ENCODE measurements at regions not wholly inside any gene's neighbourhood (a gene's known extent, or its start where the extent isn't known, plus 50 kb on each side); places are given as distances from the start of the nearest gene placed in this dataset.

DNA sequence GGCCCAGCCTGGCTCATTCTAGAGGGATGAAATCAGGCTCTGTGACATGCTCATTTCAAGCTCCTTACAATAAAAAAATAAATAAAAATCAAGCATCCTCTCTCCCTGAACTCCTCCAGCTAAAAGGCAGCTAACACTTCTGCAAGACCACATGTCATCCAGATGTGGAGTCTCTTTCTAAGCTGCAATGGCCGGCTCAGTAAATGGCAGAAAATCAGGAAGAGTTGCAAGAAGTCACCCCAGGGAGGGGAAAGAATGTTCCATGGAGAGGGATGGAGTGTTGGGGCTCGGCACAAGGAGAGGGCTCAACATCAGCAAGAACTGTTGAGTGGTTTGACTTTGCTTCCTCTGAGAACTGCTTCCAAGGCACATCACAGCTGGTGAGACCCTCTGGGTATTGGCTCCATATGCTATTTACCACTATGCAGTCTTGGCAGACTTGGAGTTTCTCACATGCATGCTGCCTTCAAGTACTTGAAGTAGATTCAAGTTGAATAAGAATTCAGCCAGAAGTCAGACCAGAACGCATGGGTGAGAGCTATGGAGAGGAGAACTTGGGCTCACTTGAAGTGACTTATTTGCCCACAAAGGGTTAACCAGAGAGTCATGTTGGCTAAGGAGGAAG lies 689.0 kb downstream of the NTRK3 start:
- no peak for TF ChIP-seq EZH2 (IDR thresholded peaks at IDR 0.05; ENCODE audit: low read length, missing control alignments)
- TF ChIP-seq, protein P1, sequence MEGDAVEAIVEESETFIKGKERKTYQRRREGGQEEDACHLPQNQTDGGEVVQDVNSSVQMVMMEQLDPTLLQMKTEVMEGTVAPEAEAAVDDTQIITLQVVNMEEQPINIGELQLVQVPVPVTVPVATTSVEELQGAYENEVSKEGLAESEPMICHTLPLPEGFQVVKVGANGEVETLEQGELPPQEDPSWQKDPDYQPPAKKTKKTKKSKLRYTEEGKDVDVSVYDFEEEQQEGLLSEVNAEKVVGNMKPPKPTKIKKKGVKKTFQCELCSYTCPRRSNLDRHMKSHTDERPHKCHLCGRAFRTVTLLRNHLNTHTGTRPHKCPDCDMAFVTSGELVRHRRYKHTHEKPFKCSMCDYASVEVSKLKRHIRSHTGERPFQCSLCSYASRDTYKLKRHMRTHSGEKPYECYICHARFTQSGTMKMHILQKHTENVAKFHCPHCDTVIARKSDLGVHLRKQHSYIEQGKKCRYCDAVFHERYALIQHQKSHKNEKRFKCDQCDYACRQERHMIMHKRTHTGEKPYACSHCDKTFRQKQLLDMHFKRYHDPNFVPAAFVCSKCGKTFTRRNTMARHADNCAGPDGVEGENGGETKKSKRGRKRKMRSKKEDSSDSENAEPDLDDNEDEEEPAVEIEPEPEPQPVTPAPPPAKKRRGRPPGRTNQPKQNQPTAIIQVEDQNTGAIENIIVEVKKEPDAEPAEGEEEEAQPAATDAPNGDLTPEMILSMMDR (conservative IDR thresholded peaks at IDR 0.05 in 1 of 2, IDR thresholded peaks at IDR 0.05 in 1 of 2; ENCODE audit: low read depth in 1 of 2, low read length in 2 of 2): no peak
